OCI-LY7 (cell line): ENCODE measurements at regions not wholly inside any gene's neighbourhood (a gene's known extent, or its start where the extent isn't known, plus 50 kb on each side); places are given as distances from the start of the nearest gene placed in this dataset.

Experiments
- BruUV-seq: library from RNA; stranded (reverse); fragments of 400-500 nt; replicated peaks from 2 replicates; lab custom pipeline; 2021; lab: Mats Ljungman, UMichigan
- CTCF ChIA-PET: fragments of 300-600 bp; sonication (Branson Sonifier 250); formaldehyde crosslinking; loops from one replicate; lab custom pipeline; 2022; ENCODE audit warnings: antibody characterized with exemption; ENCODE audit not compliant: unreplicated experiment; lab: Charles Lee
- POLR2A ChIA-PET: fragments of 300-600 bp; sonication (Branson Sonifier 250); formaldehyde crosslinking; loops from one replicate; lab custom pipeline; 2022; ENCODE audit warnings: antibody characterized with exemption; lab: Charles Lee
- DNase-seq: peaks from one replicate; pipeline ENCODE4 v3.0.0-alpha.2; 2015; ENCODE audit warnings: low spot score
- H2AFZ ChIP-seq: fragments of 200-600 bp; sonication (generic), shearing (Covaris generic); 2 replicates; pipeline ENCODE4 v1.6.1; 2014; ENCODE audit warnings: mild to moderate bottlenecking, antibody characterized with exemption, low read length, moderate library complexity
- H3K27ac ChIP-seq: fragments of 200-600 bp; sonication (generic); 2 replicates; pipeline ENCODE4 v1.5.1; 2014; ENCODE audit warnings: mixed run types, low read depth, mild to moderate bottlenecking, moderate library complexity, low read length, inconsistent platforms; ENCODE audit not compliant: poor library complexity, severe bottlenecking
- H3K36me3 ChIP-seq: fragments of 200-600 bp; sonication (generic); 2 replicates; pipeline ENCODE4 v1.6.1; 2014; ENCODE audit warnings: mild to moderate bottlenecking, antibody characterized with exemption, low read length, moderate library complexity, mixed read lengths; ENCODE audit not compliant: insufficient read depth
- H3K4me1 ChIP-seq: fragments of 200-600 bp; sonication (generic); 2 replicates; pipeline ENCODE4 v1.5.1; 2014; ENCODE audit warnings: mild to moderate bottlenecking, low read length; ENCODE audit not compliant: insufficient read depth, poor library complexity, severe bottlenecking
- H3K4me2 ChIP-seq: fragments of 200-600 bp; sonication (generic); 2 replicates; pipeline ENCODE4 v1.6.1; 2014; ENCODE audit warnings: mild to moderate bottlenecking, low read length
- H3K4me3 ChIP-seq: fragments of 200-600 bp; sonication (generic); 2 replicates; pipeline ENCODE4 v1.5.1; 2014; ENCODE audit warnings: mild to moderate bottlenecking, low read depth, low read length; ENCODE audit not compliant: poor library complexity, severe bottlenecking
- H3K79me2 ChIP-seq: fragments of 200-600 bp; sonication (generic); 2 replicates; pipeline ENCODE4 v1.6.1; 2016; ENCODE audit warnings: low read depth, mild to moderate bottlenecking, low read length, moderate library complexity, mixed read lengths; ENCODE audit not compliant: insufficient read depth
- H3K9me2 ChIP-seq: fragments of 200-600 bp; sonication (generic); 2 replicates; pipeline ENCODE4 v1.6.1; 2016; ENCODE audit warnings: mild to moderate bottlenecking, low read length, mixed read lengths; ENCODE audit not compliant: insufficient read depth
- H3K9me3 ChIP-seq: fragments of 200-600 bp; sonication (generic); 2 replicates; pipeline ENCODE4 v1.6.1; 2014; ENCODE audit warnings: mild to moderate bottlenecking, mixed run types, low read length, mixed read lengths
- H4K20me1 ChIP-seq: fragments of 200-600 bp; sonication (generic); 2 replicates; pipeline ENCODE4 v1.6.1; 2014; ENCODE audit warnings: mild to moderate bottlenecking, antibody characterized with exemption, low read length, moderate library complexity, mixed read lengths; ENCODE audit not compliant: insufficient read depth
- CTCF ChIP-seq: fragments of 200-600 bp; sonication (generic); conservative IDR thresholded peaks from 2 replicates; pipeline ENCODE4 v1.5.1; 2014; ENCODE audit warnings: mild to moderate bottlenecking, antibody characterized with exemption, low read length, moderate library complexity, mixed read lengths
- EZH2phosphoT487 ChIP-seq: fragments of 200-600 bp; sonication (generic); IDR thresholded peaks from 2 replicates; pipeline ENCODE4 v1.6.1; 2018; ENCODE audit warnings: low read depth, borderline replicate concordance, mild to moderate bottlenecking, mixed run types, antibody characterized with exemption, low read length, moderate library complexity, mixed read lengths
- intact Hi-C: fragments of 100-400 bp; cut with micrococcal nuclease; formaldehyde crosslinking; loops from one replicate; pipeline ENCODE4 v1.10.0; 2022; ENCODE audit not compliant: unreplicated experiment

- Histone ChIP-seq H3K4me2 (no peak overlapping the region), H2AFZ (no peak overlapping the region), H3K79me2 (no peaks in the 10 kb centered on the region), H3K9me3 (no peaks in the 10 kb centered on the region), H3K9me2 (no peaks in the 10 kb centered on the region), H3K36me3 (no peaks in the 10 kb centered on the region), H4K20me1 (no peaks in the 10 kb centered on the region), H3K27ac (no peak overlapping the region), H3K4me3 (no peak overlapping the region), H3K4me1 (no peaks in the 10 kb centered on the region)
- intact Hi-C loops = no loop called here
- POLR2A ChIA-PET = no interaction called here
- no peak for DNase-seq
- TF ChIP-seq CTCF (no peak), EZH2phosphoT487 (no peak)
- CTCF ChIA-PET = no interaction called here
- no TSS peak for BruUV-seq
Measured at GRCh38 chr13:102510072-102510471, 86.7 kb upstream of the TPP2 start.

- Histone ChIP-seq H3K36me3 (no peaks in the 10 kb centered on the region), H3K79me2 (no peaks in the 10 kb centered on the region), H3K4me1 (no peaks in the 10 kb centered on the region), H3K27ac (no peak overlapping the region), H3K4me2 (no peak overlapping the region), H3K4me3 (no peak overlapping the region), H3K9me2 (no peaks in the 10 kb centered on the region), H3K9me3 (no peaks in the 10 kb centered on the region), H4K20me1 (no peaks in the 10 kb centered on the region), H2AFZ (no peak overlapping the region)
- TF ChIP-seq EZH2phosphoT487 (no peak), CTCF (no peak)
- ChIA-PET CTCF (no interaction called here), POLR2A (no interaction called here)
- BruUV-seq = no TSS peak
- intact Hi-C loops = no loop called here
- no peak for DNase-seq
Measured at GRCh38 chr13:102508411-102508810, 88.4 kb upstream of the TPP2 start.

GRCh38 chr13:102504002-102504401 lies 92.8 kb upstream of the TPP2 start:
- Histone ChIP-seq H3K9me2 (no peaks in the 10 kb centered on the region), H3K4me3 (no peak overlapping the region), H3K4me1 (no peaks in the 10 kb centered on the region), H3K27ac (no peak overlapping the region), H3K79me2 (no peaks in the 10 kb centered on the region), H4K20me1 (no peaks in the 10 kb centered on the region), H3K9me3 (no peaks in the 10 kb centered on the region), H3K4me2 (no peak overlapping the region), H2AFZ (no peak overlapping the region), H3K36me3 (no peaks in the 10 kb centered on the region)
- intact Hi-C loops = no loop called here
- no TSS peak for BruUV-seq
- CTCF ChIA-PET = no interaction called here
- TF ChIP-seq CTCF (no peak), EZH2phosphoT487 (no peak)
- POLR2A ChIA-PET = no interaction called here
- no peak for DNase-seq
